Right lobe of liver (tissue), 6 donors: ENCODE measurements at regions not wholly inside any gene's neighbourhood (a gene's known extent, or its start where the extent isn't known, plus 50 kb on each side); places are given as distances from the start of the nearest gene placed in this dataset.
"Not testable (repeated sequence)": the region's sequence is repeated elsewhere in the genome, so short reads cannot be mapped to it uniquely, and the experiment has no call there.

Experiments
- ATAC-seq, 4 donors: fragments of 200-7000 bp; cut with Tn5 transposase; one replicate each; pipeline ENCODE4 v1.9.1; 2020; ENCODE audit warnings: mild to moderate bottlenecking in 4 of 4, moderate library complexity in 4 of 4
- DNase-seq, 3 donors: peaks; one replicate each; pipeline ENCODE4 v3.0.0-alpha.2; 2020
- H3K27ac ChIP-seq, 3 donors: fragments of 200-600 bp; one replicate each; pipeline ENCODE4 v1.8.0; 2022
- H3K27me3 ChIP-seq, 2 donors: fragments of 200-600 bp; one replicate each; pipeline ENCODE4 v1.8.0; 2022
- H3K36me3 ChIP-seq, 4 donors: fragments of 200-600 bp; sonication (generic) in 1 of 4; one replicate each; pipeline versions ENCODE4 v1.5.1 to v1.8.0; 2017 to 2022; ENCODE audit warnings: control low read depth in 1 of 4
- H3K4me1 ChIP-seq, 4 donors: fragments of 200-600 bp; sonication (generic) in 1 of 4; one replicate each; pipeline versions ENCODE4 v1.5.1 to v1.8.0; 2017 to 2022; ENCODE audit warnings: control low read depth in 1 of 4
- H3K4me3 ChIP-seq, 3 donors: fragments of 200-600 bp; one replicate each; pipeline ENCODE4 v1.8.0; 2022
- H3K9me3 ChIP-seq, 4 donors: fragments of 200-600 bp; sonication (generic) in 1 of 4; one replicate each; pipeline versions ENCODE4 v1.5.1 to v1.8.0; 2017 to 2022; ENCODE audit warnings: control low read depth in 1 of 4
- POLR2A ChIP-seq: fragments of 450-650 bp; IDR thresholded peaks from one replicate; pipeline ENCODE4 v1.6.1; 2017; ENCODE audit warnings: antibody characterized with exemption, mild to moderate bottlenecking
- WGBS: methylation state at CpG from one replicate; pipeline ENCODE4 v1.1.6; 2018; ENCODE audit warnings: low coverage, low lambda C conversion rate; ENCODE audit not compliant: insufficient coverage; ENCODE audit errors: missing lambda C conversion rate; 5-methylcytosine and 5-hydroxymethylcytosine counted together
- intact Hi-C, 2 donors: fragments of 100-400 bp; cut with DNase I; formaldehyde crosslinking; loops; one replicate each; pipeline versions ENCODE4 v1.11.2 to v1.14.1; 2022
- TF ChIP-seq, protein P1 (sequence below), 4 donors: fragments of 200-600 bp in 3 of 4; fragments of 450-650 bp in 1 of 4; IDR thresholded peaks; one replicate each; pipeline versions ENCODE4 v1.5.1 to v1.8.0; 2016 to 2022; ENCODE audit warnings: antibody characterized with exemption in 4 of 4, mild to moderate bottlenecking in 2 of 4
- donor health status: DM: no; HTN: yes; CAD: no.
- donor health status: DM: no; HTN: no; CAD: no.
- donor health status: DM: no; HTN: no; CAD: no.
- donor health status: DM: no; HTN: yes; CAD: no.
- donor health status: DM: no; HTN: yes; CAD: no.

DNA sequence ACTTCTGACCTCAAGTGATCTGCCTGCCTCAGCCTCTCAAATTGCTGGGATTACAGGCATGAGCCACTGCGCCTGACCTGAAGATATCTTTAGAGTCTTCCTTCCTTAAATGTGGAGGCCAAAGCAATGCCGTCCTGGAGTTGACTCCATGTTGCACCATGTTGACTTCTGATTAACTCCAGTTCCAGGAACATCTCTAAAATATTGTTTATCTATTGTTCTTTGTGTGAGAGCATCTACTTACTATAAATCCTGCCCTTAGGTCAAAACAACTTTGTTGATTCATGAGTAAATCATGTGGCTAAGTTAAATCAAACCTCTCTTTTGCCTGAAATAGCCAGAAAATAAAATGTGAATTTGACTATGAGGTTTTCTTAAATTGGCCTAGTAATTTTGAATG lies 56.6 kb upstream of the CAPRIN1 start:
- Histone ChIP-seq H3K9me3 (no peaks in the 10 kb centered on the region), H3K4me1 (peaks cover 0 to 18% (median 0%) of the 10 kb centered on the region in 4 donors), H3K27me3 (no peaks in the 10 kb centered on the region), H3K36me3 (no peaks in the 10 kb centered on the region), H3K4me3 (no peak overlapping the region), H3K27ac (no peak overlapping the region)
- intact Hi-C loops, result loop anchor here (5.0 to 10.0 kb wide), 2 partner anchors 110 to 133 kb away; partner anchors contain the start of gene NAT10 (in 1 of the 2)
- DNase-seq (no peak), ATAC-seq (no peak)
- 55% methylated on average over 2 of the region's 2 CpGs for WGBS
- TF ChIP-seq, protein P1, sequence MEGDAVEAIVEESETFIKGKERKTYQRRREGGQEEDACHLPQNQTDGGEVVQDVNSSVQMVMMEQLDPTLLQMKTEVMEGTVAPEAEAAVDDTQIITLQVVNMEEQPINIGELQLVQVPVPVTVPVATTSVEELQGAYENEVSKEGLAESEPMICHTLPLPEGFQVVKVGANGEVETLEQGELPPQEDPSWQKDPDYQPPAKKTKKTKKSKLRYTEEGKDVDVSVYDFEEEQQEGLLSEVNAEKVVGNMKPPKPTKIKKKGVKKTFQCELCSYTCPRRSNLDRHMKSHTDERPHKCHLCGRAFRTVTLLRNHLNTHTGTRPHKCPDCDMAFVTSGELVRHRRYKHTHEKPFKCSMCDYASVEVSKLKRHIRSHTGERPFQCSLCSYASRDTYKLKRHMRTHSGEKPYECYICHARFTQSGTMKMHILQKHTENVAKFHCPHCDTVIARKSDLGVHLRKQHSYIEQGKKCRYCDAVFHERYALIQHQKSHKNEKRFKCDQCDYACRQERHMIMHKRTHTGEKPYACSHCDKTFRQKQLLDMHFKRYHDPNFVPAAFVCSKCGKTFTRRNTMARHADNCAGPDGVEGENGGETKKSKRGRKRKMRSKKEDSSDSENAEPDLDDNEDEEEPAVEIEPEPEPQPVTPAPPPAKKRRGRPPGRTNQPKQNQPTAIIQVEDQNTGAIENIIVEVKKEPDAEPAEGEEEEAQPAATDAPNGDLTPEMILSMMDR (IDR thresholded peaks at IDR 0.05), result no peak
- TF ChIP-seq POLR2A, result no peak

DNA sequence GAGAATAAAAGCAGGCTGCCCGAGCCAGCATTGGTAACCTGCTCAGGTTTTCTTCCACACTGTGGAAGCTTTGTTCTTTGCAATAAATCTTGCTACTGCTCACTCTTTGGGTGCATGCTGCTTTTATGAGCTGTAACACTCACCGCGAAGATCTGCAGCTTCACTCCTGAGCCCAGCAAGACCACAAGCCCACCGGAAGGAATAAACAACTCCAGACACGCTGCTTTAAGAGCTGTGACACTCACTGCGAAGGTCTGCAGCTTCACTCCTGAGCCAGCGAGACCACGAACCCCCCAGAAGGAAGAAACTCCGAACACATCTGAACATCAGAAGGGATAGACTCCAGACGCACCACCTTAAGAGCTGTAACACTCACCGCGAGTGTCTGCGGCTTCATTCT lies 60.4 kb upstream of the CAPRIN1 start:
- ATAC-seq, H3K36me3 ChIP-seq, H3K27me3 ChIP-seq, H3K4me1 ChIP-seq, DNase-seq, H3K4me3 ChIP-seq, H3K9me3 ChIP-seq, H3K27ac ChIP-seq: not testable (repeated sequence)
- WGBS, result 49% methylated on average over 5 of the region's 13 CpGs
- intact Hi-C loops, result loop anchor here (5.0 to 10.0 kb wide), 2 partner anchors 114 to 129 kb away; partner anchors contain the start of gene NAT10 (in 1 of the 2)

DNA sequence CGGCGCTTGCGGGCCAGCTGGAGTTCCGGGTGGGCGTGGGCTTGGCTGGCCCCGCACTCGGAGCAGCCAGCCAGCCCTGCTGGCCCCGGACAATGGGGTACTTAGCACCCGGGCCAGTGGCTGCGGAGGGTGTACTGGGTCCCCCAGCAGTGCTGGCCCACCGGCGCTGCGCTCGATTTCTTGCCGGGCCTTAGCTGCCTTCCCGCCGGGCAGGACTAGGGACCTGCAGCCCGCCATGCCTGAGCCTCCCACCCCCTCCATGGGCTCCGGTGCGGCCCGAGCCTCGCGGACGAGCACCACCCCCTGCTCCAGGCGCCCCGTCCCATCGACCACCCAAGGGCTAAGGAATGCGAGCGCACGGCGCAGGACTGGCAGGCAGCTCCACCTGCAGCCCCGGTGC lies 61.4 kb upstream of the CAPRIN1 start:
- not testable (repeated sequence) for H3K27ac ChIP-seq, ATAC-seq, H3K36me3 ChIP-seq, H3K4me1 ChIP-seq, H3K4me3 ChIP-seq, DNase-seq, H3K9me3 ChIP-seq, H3K27me3 ChIP-seq
- WGBS, result no CpG with 5 or more reads among the region's 32 CpGs
- intact Hi-C loops, result loop anchor here (5.0 to 10.0 kb wide), 2 partner anchors 115 to 128 kb away; partner anchors contain the start of gene NAT10 (in 1 of the 2)

DNA sequence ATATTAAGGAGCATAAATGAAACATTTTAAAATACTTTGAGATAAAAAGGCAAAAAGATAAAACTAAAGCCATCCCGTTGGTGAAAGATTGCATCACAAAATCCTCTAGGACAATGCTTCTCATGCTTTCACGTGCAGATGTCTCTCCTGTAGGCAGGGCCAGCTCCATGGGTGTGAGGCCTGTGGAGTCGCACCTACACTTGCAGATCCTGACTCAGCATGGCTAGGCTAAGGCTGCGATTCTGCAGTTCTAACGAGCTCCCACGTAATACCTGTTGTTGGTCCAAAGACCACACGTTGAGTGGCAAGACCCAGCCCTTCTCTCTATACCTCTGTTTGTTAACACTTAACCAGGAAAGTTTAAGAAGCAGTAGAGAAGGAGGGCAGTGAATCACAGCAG lies 62.1 kb upstream of the CAPRIN1 start:
- ATAC-seq, result no peak
- Histone ChIP-seq H3K9me3 (no peaks in the 10 kb centered on the region), H3K36me3 (no peaks in the 10 kb centered on the region), H3K27me3 (no peaks in the 10 kb centered on the region), H3K27ac (no peak overlapping the region), H3K4me3 (no peak overlapping the region), H3K4me1 (no peaks in the 10 kb centered on the region)
- DNase-seq, result no peak
- TF ChIP-seq, protein P1 (IDR thresholded peaks at IDR 0.05), result no peak
- TF ChIP-seq POLR2A, result no peak
- WGBS, result 58% methylated on average over 7 of the region's 7 CpGs
- intact Hi-C loops, result no loop called here

DNA sequence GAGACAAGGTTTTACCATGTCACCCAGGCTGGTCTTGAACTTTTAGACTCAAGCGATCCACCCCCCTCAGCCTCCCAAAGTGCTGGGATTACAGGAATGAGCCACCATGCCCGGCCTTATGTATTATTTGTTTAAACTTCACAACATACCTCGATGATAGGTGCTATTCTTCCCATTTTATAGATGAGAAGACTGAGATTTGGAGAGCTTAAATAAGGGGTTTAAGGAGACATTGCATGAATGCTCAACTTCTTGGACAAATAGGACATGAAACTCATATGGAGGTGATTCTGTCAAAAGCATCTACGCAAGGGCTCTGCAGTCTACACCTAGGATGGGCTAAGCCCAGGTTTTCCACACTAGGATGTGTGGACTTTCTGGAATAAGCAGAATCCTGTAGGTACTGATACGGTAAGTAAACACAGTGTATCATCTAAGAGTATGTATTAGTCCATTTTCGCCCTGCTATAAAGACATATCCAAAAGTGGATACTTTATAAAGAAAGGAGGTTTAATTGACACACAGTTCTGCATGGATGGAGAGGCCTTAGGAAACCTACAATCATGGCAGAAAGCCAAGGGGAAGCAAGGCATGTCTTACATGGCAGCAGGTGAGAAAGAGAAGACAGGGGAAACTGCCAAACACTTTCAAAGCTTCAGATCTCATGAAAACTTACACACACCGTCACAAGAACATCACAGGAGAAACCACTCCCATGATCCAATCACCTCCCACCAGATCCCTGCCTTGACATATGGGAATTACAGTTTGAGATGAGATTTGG lies 62.8 kb upstream of the CAPRIN1 start:
- WGBS, result 69% methylated on average over 7 of the region's 7 CpGs
- intact Hi-C loops, result no loop called here

More for the DNA sequence above, 62.8 kb upstream of the CAPRIN1 start:
- no peaks in the 10 kb centered on the region for H3K27me3 ChIP-seq
- TF ChIP-seq, protein P1 (IDR thresholded peaks at IDR 0.05), result no peak
- TF ChIP-seq POLR2A, result no peak
- no peaks in the 10 kb centered on the region for H3K36me3 ChIP-seq
- H3K4me3 ChIP-seq, result no peak overlapping the region
- H3K4me1 ChIP-seq, result no peaks in the 10 kb centered on the region
- ATAC-seq (no peak), DNase-seq (no peak)
- H3K9me3 ChIP-seq, result no peaks in the 10 kb centered on the region
- no peak overlapping the region for H3K27ac ChIP-seq
